Keratinocyte (primary cell): ENCODE measurements at regions not wholly inside any gene's neighbourhood (a gene's known extent, or its start where the extent isn't known, plus 50 kb on each side); places are given as distances from the start of the nearest gene placed in this dataset.
A peak's percentile ranks its signal among the peaks of the same experiment; 100 is the strongest.

Experiments
- DNase-seq: peaks from one replicate; pipeline ENCODE4 v3.0.0-alpha.2; 2011; ENCODE audit warnings: low read depth, missing footprints, low spot score
- FAIRE-seq: peaks from 2 replicates; lab custom pipeline; 2011; peaks lifted over from hg19 to GRCh38; lab: Jason Lieb, UNC
- H2AFZ ChIP-seq: 2 replicates; pipeline ENCODE4 v1.6.0; 2012; ENCODE audit warnings: low read length, control low read depth, inconsistent platforms; ENCODE audit not compliant: control insufficient read depth
- H3K27ac ChIP-seq: 2 replicates; pipeline ENCODE4 v1.5.1; 2011; ENCODE audit warnings: low read length; ENCODE audit not compliant: control insufficient read depth, insufficient read depth
- H3K27me3 ChIP-seq: 3 replicates; pipeline ENCODE4 v1.6.0; 2011; ENCODE audit warnings: low read length; ENCODE audit not compliant: control insufficient read depth, insufficient read depth; ENCODE audit errors: extremely low read depth
- H3K36me3 ChIP-seq, 2 experiments: 2 replicates in 1 of 2; 3 replicates in 1 of 2; pipeline ENCODE4 v1.5.1; 2011; ENCODE audit warnings: low read length in 2 of 2, mild to moderate bottlenecking in 1 of 2; ENCODE audit not compliant: control insufficient read depth in 2 of 2, insufficient read depth in 2 of 2; ENCODE audit errors: extremely low read depth in 1 of 2
- H3K4me1 ChIP-seq: 3 replicates; pipeline ENCODE4 v1.5.1; 2011; ENCODE audit warnings: low read length; ENCODE audit not compliant: control insufficient read depth, insufficient read depth; ENCODE audit errors: extremely low read depth
- H3K4me2 ChIP-seq: 3 replicates; pipeline ENCODE4 v1.6.0; 2011; ENCODE audit warnings: low read depth, low read length; ENCODE audit not compliant: control insufficient read depth, insufficient read depth; ENCODE audit errors: extremely low read depth
- H3K4me3 ChIP-seq, 3 experiments: fragments of 200-600 bp in 1 of 3; sonication (generic) in 1 of 3; 2 replicates in 2 of 3; 3 replicates in 1 of 3; pipeline ENCODE4 v1.5.1; 2011 to 2016; ENCODE audit warnings: low read length in 3 of 3, mild to moderate bottlenecking in 3 of 3, control low read depth in 2 of 3, inconsistent platforms in 1 of 3, low read depth in 1 of 3, mixed read lengths in 1 of 3, mixed run types in 1 of 3, moderate library complexity in 1 of 3; ENCODE audit not compliant: control insufficient read depth in 2 of 3, insufficient read depth in 2 of 3; ENCODE audit errors: extremely low read depth in 1 of 3
- H3K79me2 ChIP-seq: 2 replicates; pipeline ENCODE4 v1.6.0; 2012; ENCODE audit warnings: low read length; ENCODE audit not compliant: control insufficient read depth, insufficient read depth
- H3K9ac ChIP-seq: 3 replicates; pipeline ENCODE4 v1.6.0; 2011; ENCODE audit warnings: low read length; ENCODE audit not compliant: control insufficient read depth, insufficient read depth; ENCODE audit errors: extremely low read depth
- H3K9me1 ChIP-seq: 3 replicates; pipeline ENCODE4 v1.6.0; 2011; ENCODE audit warnings: low read length; ENCODE audit not compliant: control insufficient read depth, insufficient read depth; ENCODE audit errors: extremely low read depth
- H3K9me3 ChIP-seq: 2 replicates; pipeline ENCODE4 v1.5.1; 2012; ENCODE audit warnings: low read depth, low read length; ENCODE audit not compliant: control insufficient read depth
- H4K20me1 ChIP-seq: 3 replicates; pipeline ENCODE4 v1.6.0; 2011; ENCODE audit warnings: low read length; ENCODE audit not compliant: control insufficient read depth, insufficient read depth; ENCODE audit errors: extremely low read depth
- CTCF ChIP-seq, 3 experiments: IDR thresholded peaks in 1 of 3; conservative IDR thresholded peaks in 1 of 3; optimal IDR thresholded peaks in 1 of 3; 2 replicates in 2 of 3; 3 replicates in 1 of 3; pipeline versions ENCODE3 to v1.5.1; 2011; ENCODE audit warnings: low read length in 3 of 3, mild to moderate bottlenecking in 3 of 3, moderate library complexity in 2 of 3, control low read depth in 1 of 3, inconsistent platforms in 1 of 3; ENCODE audit not compliant: insufficient read depth in 2 of 3; ENCODE audit errors: extremely low read depth in 1 of 3
- EZH2 ChIP-seq: IDR thresholded peaks from one replicate; pipeline ENCODE4 v1.6.1; 2012; ENCODE audit warnings: inconsistent platforms, mild to moderate bottlenecking, low read length, moderate library complexity
- dilution Hi-C: fragments of 300-500 bp; cut with MboI; formaldehyde crosslinking; loops from one replicate; pipeline ENCODE4 v1.7.0; 2020; ENCODE audit warnings: low sequenced_read_pairs; ENCODE audit not compliant: extremely low pct_ligation_motif_present

DNA sequence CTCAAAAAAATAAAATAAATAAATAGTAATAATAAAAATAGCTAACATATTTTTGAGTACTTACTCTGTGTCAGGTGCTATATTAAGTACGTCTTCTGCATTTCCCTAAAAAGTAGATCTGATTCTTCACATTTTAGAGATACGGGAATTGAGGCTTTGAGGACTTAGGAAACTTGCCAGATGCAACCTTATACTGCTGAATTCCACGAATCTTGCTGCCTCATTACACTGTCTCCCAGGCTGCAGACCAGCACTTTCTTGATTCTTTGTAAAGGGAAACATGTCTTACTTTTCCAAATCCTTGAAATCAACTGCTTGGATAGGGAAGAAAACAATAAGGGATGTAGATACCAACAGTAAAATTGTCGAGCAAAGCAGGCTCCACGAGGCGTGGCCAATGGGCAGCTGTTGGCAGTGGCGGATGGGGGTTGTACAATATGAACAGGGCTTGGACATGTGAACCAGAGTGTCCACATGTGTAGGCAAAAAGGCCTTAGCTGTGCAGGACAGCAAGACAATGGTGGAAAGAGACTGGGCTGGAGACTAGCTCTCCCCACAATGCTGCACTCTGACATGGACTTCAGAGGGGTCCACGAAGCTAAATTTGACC is 124.3 kb upstream of the RAI14 start:
- no peak overlapping the region for H3K4me2 ChIP-seq
- dilution Hi-C loops: no loop called here
- FAIRE-seq: no peak
- H3K9me3 ChIP-seq: no peaks in the 10 kb centered on the region
- H3K9ac ChIP-seq: no peak overlapping the region
- H3K36me3 ChIP-seq: no peaks in the 10 kb centered on the region
- no peak overlapping the region for H3K4me3 ChIP-seq
- no peak for DNase-seq
- H3K9me1 ChIP-seq: no peaks in the 10 kb centered on the region
- peaks cover 23% of the 10 kb centered on the region for H3K4me1 ChIP-seq
- no peaks in the 10 kb centered on the region for H3K27me3 ChIP-seq
- no peak overlapping the region for H3K27ac ChIP-seq
- TF ChIP-seq EZH2: no peak
- TF ChIP-seq CTCF (optimal IDR thresholded peaks at IDR 0.05 in 1 of 3, IDR thresholded peaks at IDR 0.05 in 1 of 3, conservative IDR thresholded peaks at IDR 0.05 in 1 of 3; ENCODE audit: extremely low read depth in 1 of 3, insufficient read depth in 2 of 3, low read length in 3 of 3): no peak
- no peaks in the 10 kb centered on the region for H3K79me2 ChIP-seq
- H2AFZ ChIP-seq: no peak overlapping the region
- H4K20me1 ChIP-seq: no peaks in the 10 kb centered on the region

- dilution Hi-C loops: no loop called here
- Histone ChIP-seq H3K79me2 (no peaks in the 10 kb centered on the region), H3K4me1 (peaks cover 23% of the 10 kb centered on the region), H3K27me3 (no peaks in the 10 kb centered on the region), H3K27ac (peak overlapping the region; percentile 25), H3K4me3 (no peak overlapping the region), H3K9me1 (no peaks in the 10 kb centered on the region), H3K4me2 (peak overlapping the region; percentile 1), H3K9me3 (no peaks in the 10 kb centered on the region), H4K20me1 (no peaks in the 10 kb centered on the region), H3K9ac (no peak overlapping the region), H2AFZ (no peak overlapping the region), H3K36me3 (no peaks in the 10 kb centered on the region)
- DNase-seq: no peak
- TF ChIP-seq EZH2: no peak
- TF ChIP-seq CTCF (optimal IDR thresholded peaks at IDR 0.05 in 1 of 3, IDR thresholded peaks at IDR 0.05 in 1 of 3, conservative IDR thresholded peaks at IDR 0.05 in 1 of 3; ENCODE audit: extremely low read depth in 1 of 3, insufficient read depth in 2 of 3, low read length in 3 of 3): no peak
- no peak for FAIRE-seq
Observed at GRCh38 chr5:34533582-34534522, 122.3 kb upstream of the RAI14 start.
